Glomerular visceral epithelial cell (primary cell): ENCODE measurements at regions not wholly inside any gene's neighbourhood (a gene's known extent, or its start where the extent isn't known, plus 50 kb on each side); places are given as distances from the start of the nearest gene placed in this dataset.

Source experiments
- DNase-seq: peaks from one replicate; pipeline ENCODE4 v3.0.0-alpha.2; 2016; ENCODE audit errors: extremely low spot score

GRCh38 chr1:29875557-29876028 is 639.3 kb downstream of the PTPRU start:
- DNase-seq, result no peak

GRCh38 chr1:29870621-29871020 is 634.3 kb downstream of the PTPRU start:
- no peak for DNase-seq

DNA sequence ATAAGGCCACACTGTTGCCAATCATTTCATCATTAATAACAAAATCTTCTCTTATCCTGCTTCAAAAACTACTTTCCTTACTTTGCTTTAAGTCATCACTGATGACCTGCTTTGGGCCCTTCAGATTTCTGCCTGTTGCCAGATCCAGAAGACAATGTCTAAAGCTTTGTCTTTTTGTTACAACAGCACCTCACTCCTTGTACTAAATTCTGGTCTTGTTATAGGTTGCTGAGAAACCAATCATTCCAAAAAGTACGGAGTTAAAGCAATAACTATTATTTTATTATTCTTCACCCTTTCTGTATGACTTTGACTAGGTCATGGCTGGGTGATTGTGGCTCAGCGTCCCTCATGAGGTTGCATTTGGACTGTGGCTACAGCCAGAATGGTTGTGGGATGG is 633.5 kb downstream of the PTPRU start:
- no peak for DNase-seq

GRCh38 chr1:29868944-29869343 is 632.6 kb downstream of the PTPRU start:
- no peak for DNase-seq

GRCh38 chr1:29868096-29868495 is 631.8 kb downstream of the PTPRU start:
- no peak for DNase-seq

DNA sequence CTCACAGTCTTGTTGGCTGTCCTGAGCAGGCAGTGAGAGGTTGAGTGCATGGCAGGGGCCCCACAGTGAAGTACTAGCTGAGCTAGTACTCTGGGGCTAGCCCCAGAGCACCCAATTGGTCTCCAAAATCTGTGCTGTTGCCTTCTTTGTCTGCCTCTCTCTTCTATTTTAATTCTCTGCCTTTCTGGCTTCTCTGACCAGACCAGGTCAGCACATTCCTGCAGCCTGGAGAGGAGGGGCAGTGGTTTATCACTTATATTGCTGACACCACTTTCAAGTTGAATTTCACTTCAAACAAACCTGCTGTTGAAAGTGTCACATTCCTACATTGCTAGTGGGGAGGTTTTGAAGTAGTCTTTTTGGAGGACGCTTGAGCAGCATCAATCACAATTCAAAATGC is 628.7 kb downstream of the PTPRU start:
- DNase-seq, result no peak

GRCh38 chr1:29864431-29865022 is 628.2 kb downstream of the PTPRU start:
- DNase-seq, result no peak

DNA sequence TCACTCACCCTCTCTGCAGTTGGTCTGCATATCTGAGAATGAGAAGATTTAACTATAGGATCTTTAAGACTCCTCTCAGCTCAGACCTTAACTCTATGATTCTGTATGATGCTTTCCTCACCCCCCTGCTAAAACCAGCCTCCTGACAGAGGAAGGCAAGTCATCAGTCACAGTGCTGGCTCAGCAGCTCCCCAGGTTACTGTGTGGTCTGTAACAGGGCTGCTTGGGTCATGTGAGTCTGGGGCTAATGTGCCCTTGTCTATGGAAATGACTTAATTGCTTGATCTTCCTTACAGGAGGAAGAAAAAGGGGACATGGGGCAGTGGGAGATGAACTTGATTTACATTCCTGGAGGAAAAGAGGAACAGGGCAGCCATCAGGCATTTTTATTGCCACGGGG is 625.6 kb downstream of the PTPRU start:
- DNase-seq, result no peak

DNA sequence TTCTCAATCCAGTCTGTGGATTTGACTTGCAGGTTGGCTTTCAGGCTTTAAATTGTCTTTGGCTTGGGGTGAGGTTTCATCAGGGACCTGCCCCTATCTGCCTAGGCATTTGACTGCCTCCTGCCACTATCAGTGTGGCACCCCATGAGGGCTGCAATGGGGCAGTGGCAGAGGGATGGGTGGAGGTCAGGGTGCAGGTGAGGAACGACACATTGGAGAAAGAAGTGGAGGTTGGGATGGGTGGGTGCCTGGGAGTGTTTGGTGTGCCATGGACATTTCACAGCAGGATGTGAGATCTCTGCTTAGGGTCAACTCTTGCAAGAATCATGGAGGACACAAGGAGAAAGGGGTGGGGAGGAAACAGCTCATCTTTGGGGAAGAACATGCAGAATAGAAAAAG is 625.1 kb downstream of the PTPRU start:
- no peak for DNase-seq

DNA sequence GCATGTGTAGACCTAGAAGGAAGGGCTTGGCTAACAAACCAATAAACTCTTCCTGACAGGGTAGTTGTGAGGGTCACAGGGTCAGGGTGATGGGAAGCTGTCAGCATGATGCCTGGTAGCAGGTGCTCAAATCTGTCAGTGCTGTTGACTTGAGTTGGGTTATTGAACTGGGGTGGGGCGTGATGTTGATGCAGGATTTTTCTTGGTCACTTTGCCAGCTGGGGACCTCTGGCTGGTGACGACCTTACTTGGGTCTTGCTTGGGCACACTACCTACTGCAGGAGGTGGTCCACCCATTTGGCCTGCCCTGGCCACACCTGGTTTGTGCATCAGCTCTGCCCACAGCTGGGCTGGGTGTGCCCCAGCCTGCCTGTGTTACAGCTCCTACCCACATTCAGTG is 624.4 kb downstream of the PTPRU start:
- no peak for DNase-seq

- DNase-seq, result no peak
Observed at GRCh38 chr1:29860056-29860455, 623.7 kb downstream of the PTPRU start.

DNA sequence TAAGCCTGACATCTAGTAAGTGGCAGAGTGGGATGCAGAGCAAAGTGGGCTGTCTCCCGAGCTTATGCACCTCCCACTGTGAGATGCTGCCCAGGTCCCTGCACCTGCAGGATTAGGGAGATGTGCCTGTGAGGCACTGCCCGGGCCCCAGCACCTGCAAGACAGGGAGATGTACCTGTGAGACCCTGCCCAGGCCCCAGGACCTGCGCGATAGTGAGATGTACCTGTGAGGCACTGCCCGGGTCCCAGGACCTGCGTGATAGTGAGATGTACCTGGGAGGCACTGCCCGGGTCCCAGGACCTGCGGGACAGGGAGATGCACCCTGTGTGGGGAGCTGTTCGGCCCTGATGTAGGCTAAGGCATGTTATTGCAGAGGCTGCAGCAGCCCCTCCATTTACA is 622.8 kb downstream of the PTPRU start:
- DNase-seq, result no peak

GRCh38 chr1:29858646-29859045 is 622.3 kb downstream of the PTPRU start:
- no peak for DNase-seq

DNA sequence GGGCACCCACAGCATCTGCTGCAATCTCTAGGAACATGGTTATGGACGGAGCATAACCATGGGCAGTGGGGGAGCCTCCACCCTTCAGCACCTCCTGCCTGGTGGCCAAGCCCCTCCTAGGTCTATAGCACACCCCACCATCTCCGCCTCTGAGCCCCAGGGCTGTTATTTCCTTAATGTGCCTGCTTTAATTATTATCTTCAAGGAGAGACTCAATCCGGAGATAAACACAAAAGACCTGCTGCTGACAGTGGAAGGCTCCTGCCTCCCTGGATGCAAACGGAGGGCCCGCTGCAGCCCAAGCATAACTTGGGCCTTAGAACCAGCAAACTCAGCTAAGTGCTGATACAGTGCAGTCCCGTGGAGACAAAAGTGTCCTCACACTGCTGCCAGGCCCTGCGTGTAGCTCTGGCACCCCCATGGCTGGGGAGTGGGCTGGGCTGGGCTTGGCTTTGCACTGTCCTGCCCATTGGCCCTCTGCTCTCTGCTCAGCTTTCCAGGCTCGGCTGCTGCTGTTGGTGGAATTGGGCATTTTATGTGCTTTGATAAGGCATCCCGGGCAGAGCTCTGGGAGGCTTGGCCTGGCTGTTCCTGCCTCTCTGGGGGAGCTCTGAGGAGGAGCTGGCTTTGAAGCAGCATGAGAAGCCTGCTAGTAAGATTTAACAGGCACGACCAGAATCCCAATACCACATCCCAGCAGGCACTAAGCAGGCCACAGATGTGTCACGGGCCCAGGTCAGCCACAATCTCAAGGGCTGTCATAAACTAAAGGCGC is 620.2 kb downstream of the PTPRU start:
- no peak for DNase-seq

DNA sequence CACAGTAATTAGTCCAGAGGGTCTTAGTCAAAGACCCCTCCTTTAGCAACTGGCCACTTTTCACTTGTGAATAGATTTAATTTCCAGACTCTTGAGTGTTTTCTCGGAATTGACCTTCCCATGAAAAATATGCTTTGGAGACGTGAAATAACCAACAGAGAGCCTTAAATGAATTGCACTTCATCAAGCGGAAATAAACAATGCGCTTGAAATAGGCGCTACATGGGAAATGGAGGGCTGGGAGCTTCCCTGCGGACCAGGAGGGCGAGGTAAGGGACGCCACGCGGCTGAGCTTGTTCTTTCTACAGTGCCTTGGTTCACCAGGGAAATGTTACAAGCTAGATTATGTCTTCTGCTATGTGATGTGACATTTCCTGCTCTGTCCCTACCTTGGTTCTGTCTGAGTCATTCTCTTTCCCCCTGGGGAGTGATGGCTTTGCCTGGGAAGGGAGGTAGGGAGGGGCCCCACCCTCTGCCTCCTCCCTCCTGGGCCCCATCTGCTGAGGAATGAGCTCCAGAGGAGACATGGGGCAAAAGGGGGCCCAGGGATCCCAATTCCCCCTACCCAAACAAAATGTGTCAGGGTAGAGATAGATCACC is 619.3 kb downstream of the PTPRU start:
- DNase-seq, result no peak

GRCh38 chr1:29854700-29855276 is 618.5 kb downstream of the PTPRU start:
- DNase-seq, result no peak

DNA sequence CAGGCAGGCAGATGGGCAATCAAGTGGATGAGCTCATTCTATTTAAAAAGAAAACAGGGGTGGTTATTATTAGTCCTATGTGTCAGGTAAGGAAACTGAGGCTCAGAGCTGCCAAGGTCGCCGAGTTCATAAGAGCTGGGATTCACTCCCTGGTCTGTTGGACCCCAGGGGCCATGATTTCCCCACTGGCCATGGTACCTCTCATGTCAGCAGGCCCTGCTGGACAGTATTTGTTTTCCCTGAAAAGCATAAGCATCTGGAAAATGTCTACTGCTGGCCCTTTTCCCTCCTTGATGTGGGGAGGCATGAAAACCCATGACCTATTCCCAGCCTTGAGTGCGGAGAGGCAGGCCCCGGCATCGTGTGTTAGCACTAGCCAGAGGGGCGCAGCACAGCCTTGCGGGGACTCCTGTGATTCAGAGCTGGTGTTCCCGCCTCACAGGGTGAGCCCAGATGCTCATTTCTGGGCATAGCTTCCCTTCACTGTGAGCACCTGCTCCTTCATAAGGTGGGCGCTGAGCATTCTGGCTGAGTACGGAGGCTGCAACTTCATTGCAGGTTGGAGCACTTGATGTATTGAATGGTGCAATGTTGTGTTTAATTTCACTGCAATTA is 617.5 kb downstream of the PTPRU start:
- DNase-seq, result no peak

- DNase-seq, result no peak
Observed at GRCh38 chr1:29852248-29852647, 615.9 kb downstream of the PTPRU start.

GRCh38 chr1:29851691-29852090 is 615.4 kb downstream of the PTPRU start:
- DNase-seq, result peak; percentile 37

DNA sequence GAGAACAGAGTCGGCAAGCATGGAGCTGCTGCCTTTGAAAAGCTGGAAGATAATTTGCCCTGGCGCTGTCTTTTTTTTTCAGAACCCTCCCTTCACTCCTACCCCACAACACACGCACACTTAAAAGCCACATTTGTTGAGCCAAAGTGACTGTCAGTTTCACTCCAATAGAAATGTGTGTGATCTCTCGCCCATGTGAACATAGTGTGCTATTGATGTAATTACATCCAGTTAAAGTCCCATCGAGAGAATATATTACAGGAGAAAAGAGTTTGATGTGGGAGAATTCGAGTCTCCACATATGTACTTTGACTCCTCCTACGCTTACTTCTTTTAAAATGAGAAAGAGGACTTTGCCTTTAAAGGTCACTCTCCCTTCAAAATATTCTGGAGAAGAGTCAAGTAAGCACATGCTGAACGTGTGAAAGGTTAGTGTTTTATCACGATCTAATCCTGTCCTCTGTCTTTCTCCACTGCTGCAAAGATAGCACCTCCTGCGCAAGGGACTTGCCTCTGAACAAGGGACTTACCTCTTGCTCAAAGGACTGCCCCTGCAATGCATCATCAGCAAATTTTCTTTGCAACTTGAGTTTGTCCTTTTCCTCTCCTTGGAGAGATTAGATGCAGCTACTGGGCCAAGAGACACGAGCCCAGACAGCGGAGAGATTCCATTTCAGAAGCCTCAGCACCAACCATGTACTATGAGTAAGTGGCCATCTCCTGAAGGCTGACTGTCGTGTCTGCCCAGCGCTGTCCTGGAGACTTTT is 613.9 kb downstream of the PTPRU start:
- DNase-seq, result no peak

DNA sequence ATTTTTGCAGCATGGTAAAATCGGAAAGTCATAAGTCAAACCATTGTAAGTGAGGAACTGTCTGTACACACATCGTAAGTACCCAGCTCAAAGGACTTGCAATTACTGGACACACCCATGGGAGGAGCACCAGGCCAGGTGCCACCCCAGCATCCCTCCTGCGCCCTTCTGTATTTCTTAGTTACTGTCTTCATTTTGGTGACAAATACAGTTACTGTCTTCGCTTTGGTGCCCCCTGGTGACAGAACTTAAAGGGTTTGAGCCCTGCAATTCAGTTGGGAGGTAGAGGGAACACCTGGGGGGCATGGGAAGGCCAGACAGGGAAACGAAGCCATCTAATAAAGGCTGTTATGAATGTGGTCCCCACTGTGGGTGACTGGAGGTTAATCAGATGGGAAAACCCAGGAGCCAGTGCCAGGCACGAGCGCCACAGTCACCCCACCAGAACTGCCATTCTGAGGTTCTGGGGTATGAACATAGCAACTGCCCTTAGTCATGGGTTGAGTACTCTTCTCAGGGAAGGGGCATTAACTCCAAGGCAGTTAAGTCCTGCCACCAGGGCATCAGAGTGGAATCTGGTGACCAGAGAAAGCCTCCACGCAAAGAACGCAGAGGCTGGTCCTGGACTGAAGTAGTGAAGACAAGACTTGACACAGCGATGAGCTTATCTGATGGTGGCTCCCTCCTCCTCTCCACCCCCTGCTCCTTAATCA is 612.9 kb downstream of the PTPRU start:
- peak; percentile 20 for DNase-seq
